Upper lobe of left lung (tissue), 6 donors: ENCODE measurements at regions not wholly inside any gene's neighbourhood (a gene's known extent, or its start where the extent isn't known, plus 50 kb on each side); places are given as distances from the start of the nearest gene placed in this dataset.

Experiments used
- ATAC-seq, 2 donors: fragments of 200-7000 bp; cut with Tn5 transposase; one replicate each; pipeline ENCODE4 v1.9.1; 2022; ENCODE audit warnings: mild to moderate bottlenecking in 2 of 2, moderate library complexity in 2 of 2; ENCODE audit not compliant: low FRiP score in 2 of 2
- DNase-seq, 2 donors: peaks; one replicate each; pipeline ENCODE4 v3.0.0-alpha.2; 2019 to 2020
- H3K27ac ChIP-seq, 4 donors: fragments of 200-600 bp; sonication (generic); one replicate each; pipeline ENCODE4 v1.5.1; 2016 to 2019
- H3K27me3 ChIP-seq, 4 donors: fragments of 200-600 bp; sonication (generic); one replicate each; pipeline ENCODE4 v1.5.1; 2017 to 2019
- H3K36me3 ChIP-seq, 4 donors: fragments of 200-600 bp; sonication (generic); one replicate each; pipeline ENCODE4 v1.5.1; 2016 to 2019
- H3K4me1 ChIP-seq, 4 donors: fragments of 200-600 bp; sonication (generic); one replicate each; pipeline ENCODE4 v1.5.1; 2018 to 2019
- H3K4me3 ChIP-seq, 4 donors: fragments of 200-600 bp; sonication (generic); one replicate each; pipeline ENCODE4 v1.5.1; 2017 to 2019; ENCODE audit warnings: mild to moderate bottlenecking in 2 of 4, moderate library complexity in 1 of 4
- H3K9me3 ChIP-seq, 4 donors: fragments of 200-600 bp; sonication (generic); one replicate each; pipeline ENCODE4 v1.5.1; 2018 to 2019
- EP300 ChIP-seq, 4 donors: sonication (generic); formaldehyde crosslinking; IDR thresholded peaks; one replicate each; pipeline ENCODE4 v1.5.1; 2017; ENCODE audit warnings: antibody characterized with exemption in 4 of 4, control low read depth in 2 of 4
- POLR2A ChIP-seq, 4 donors: fragments of 450-650 bp; IDR thresholded peaks; one replicate each; pipeline ENCODE4 v1.5.1; 2016 to 2017; ENCODE audit warnings: antibody characterized with exemption in 4 of 4, mild to moderate bottlenecking in 2 of 4
- POLR2AphosphoS5 ChIP-seq, 2 donors: sonication (generic); formaldehyde crosslinking; IDR thresholded peaks; one replicate each; pipeline ENCODE4 v1.5.1; 2017; ENCODE audit warnings: antibody characterized with exemption in 2 of 2
- WGBS, 2 donors: methylation state at CpG; one replicate each; pipeline ENCODE4 v1.1.5; 2017 to 2018; 5-methylcytosine and 5-hydroxymethylcytosine counted together
- TF ChIP-seq, protein P1 (sequence below), 6 experiments: fragments of 450-650 bp in 4 of 6; fragments of 200-600 bp in 2 of 6; sonication (generic) in 2 of 6; IDR thresholded peaks; one replicate each; pipeline ENCODE4 v1.5.1; 2016 to 2019; ENCODE audit warnings: antibody characterized with exemption in 6 of 6
- donor health status: DM: no; HTN: no; CAD: no; lungs with moderate emphysema.
- donor health status: DM: no; HTN: yes; CAD: no; lungs with severe emphysema.

DNA sequence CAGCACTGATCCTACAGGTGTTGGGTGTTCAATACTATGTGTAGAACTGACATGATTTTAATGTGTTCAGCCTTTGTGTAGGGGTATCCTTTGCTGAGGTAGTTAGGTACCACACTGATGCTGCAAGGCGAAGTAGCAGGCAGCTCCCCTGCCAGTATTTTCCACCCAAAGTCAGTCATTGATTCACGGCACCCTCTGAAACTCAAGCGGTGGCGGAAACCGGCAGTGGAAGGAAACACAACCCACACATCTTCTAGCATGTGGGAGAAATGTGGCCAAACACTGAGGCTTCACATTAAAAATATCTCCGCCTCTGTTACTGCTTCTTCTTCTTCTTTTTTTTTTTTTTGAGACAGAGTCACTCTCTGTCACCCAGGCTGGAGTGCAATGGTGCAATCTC is 126.3 kb downstream of the AASDH start:
- 79 to 85% methylated on average over 6 of the region's 6 CpGs for WGBS, 2 donors
- ATAC-seq = no peak

DNA sequence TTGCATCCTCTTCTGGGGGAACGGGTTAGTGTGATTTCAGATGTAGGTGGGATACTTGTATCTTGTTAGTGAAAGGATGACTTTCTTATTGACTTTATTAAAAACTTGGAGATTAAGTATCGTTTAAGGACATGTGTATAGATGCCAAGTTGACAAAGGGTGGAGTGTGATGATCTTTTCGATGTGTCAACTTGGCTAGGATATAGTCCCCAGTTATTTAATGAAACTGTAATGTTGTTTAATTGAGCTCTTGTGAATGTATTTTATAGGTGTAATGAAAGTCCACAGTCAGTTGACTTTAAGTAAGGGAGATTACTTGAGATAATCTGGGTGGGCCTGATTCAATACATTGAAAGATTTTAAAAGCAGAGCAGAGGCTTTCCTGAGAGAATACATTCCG is 127.0 kb downstream of the AASDH start:
- no peaks in the 10 kb centered on the region for H3K36me3 ChIP-seq
- H3K4me1 ChIP-seq = no peaks in the 10 kb centered on the region
- no peaks in the 10 kb centered on the region for H3K9me3 ChIP-seq
- WGBS, 2 donors = 91% methylated on average over 4 of the region's 4 CpGs
- ATAC-seq (no peak), DNase-seq (no peak)
- H3K4me3 ChIP-seq = no peak overlapping the region
- no peak for TF ChIP-seq POLR2AphosphoS5 (IDR thresholded peaks at IDR 0.05)
- TF ChIP-seq EP300 (IDR thresholded peaks at IDR 0.05) = no peak
- no peak for TF ChIP-seq POLR2A (IDR thresholded peaks at IDR 0.05)
- TF ChIP-seq, protein P1, sequence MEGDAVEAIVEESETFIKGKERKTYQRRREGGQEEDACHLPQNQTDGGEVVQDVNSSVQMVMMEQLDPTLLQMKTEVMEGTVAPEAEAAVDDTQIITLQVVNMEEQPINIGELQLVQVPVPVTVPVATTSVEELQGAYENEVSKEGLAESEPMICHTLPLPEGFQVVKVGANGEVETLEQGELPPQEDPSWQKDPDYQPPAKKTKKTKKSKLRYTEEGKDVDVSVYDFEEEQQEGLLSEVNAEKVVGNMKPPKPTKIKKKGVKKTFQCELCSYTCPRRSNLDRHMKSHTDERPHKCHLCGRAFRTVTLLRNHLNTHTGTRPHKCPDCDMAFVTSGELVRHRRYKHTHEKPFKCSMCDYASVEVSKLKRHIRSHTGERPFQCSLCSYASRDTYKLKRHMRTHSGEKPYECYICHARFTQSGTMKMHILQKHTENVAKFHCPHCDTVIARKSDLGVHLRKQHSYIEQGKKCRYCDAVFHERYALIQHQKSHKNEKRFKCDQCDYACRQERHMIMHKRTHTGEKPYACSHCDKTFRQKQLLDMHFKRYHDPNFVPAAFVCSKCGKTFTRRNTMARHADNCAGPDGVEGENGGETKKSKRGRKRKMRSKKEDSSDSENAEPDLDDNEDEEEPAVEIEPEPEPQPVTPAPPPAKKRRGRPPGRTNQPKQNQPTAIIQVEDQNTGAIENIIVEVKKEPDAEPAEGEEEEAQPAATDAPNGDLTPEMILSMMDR (IDR thresholded peaks at IDR 0.05) = no peak
- no peak overlapping the region for H3K27ac ChIP-seq
- H3K27me3 ChIP-seq = no peaks in the 10 kb centered on the region

More for the DNA sequence above, 126.3 kb downstream of the AASDH start:
- Histone ChIP-seq H3K27me3 (no peaks in the 10 kb centered on the region), H3K36me3 (no peaks in the 10 kb centered on the region), H3K27ac (no peak overlapping the region), H3K9me3 (no peaks in the 10 kb centered on the region), H3K4me1 (no peaks in the 10 kb centered on the region), H3K4me3 (no peak overlapping the region)
- TF ChIP-seq POLR2AphosphoS5 (IDR thresholded peaks at IDR 0.05) (no peak), EP300 (IDR thresholded peaks at IDR 0.05) (no peak), POLR2A (IDR thresholded peaks at IDR 0.05) (no peak)
- TF ChIP-seq, protein P1 (IDR thresholded peaks at IDR 0.05) = no peak
- DNase-seq = no peak

DNA sequence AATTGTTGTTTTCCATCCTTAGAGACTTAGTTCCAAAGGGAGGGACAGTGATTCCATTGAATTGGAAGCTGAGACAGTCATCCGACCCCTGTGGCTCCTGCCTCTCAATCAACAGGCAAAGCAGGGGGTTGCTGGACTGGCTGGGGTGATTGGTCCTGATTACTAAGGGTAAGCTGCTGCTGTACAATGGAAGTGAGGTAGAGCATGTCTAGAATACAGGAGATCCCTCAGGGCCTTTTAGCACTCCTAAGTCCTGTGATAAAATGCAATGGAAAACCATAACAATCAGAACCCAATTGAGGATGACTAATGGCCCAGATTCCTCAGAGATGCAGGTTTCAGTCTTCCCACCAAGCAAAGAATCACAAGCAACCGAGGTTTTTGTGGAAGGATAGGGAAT is 127.6 kb downstream of the AASDH start:
- 75 to 85% methylated on average over 2 of the region's 2 CpGs for WGBS, 2 donors
- Histone ChIP-seq H3K4me1 (no peaks in the 10 kb centered on the region), H3K27me3 (no peaks in the 10 kb centered on the region), H3K36me3 (no peaks in the 10 kb centered on the region), H3K9me3 (no peaks in the 10 kb centered on the region), H3K4me3 (no peak overlapping the region), H3K27ac (no peak overlapping the region)
- DNase-seq (no peak), ATAC-seq (no peak)
- no peak for TF ChIP-seq POLR2A (IDR thresholded peaks at IDR 0.05)
- TF ChIP-seq POLR2AphosphoS5 (IDR thresholded peaks at IDR 0.05) = no peak
- TF ChIP-seq, protein P1 (IDR thresholded peaks at IDR 0.05) = no peak
- no peak for TF ChIP-seq EP300 (IDR thresholded peaks at IDR 0.05)

DNA sequence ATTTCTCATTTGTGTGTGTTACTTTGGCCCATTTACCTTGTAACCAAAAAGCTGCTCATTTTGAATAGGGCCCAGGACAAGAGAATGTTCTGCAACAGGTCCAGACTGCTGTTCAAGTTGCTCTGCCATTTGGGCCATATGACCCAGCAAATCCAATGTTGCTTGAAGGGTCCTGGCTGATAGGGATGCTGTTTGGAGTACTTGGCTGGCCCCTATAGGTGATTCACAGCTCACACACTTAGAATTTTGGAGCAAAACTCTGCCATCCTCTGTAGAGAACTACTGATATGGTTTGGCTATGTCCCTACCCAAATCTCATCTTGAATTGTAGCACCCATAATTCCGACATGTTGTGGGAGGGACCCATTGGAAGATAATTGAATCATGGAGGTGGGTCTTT is 131.5 kb downstream of the AASDH start:
- no peak for DNase-seq
- ATAC-seq = no peak
- H3K4me3 ChIP-seq = no peak overlapping the region
- TF ChIP-seq, protein P1 (IDR thresholded peaks at IDR 0.05) = no peak
- TF ChIP-seq POLR2A (IDR thresholded peaks at IDR 0.05) (no peak), POLR2AphosphoS5 (IDR thresholded peaks at IDR 0.05) (no peak), EP300 (IDR thresholded peaks at IDR 0.05) (no peak)
- no peak overlapping the region for H3K27ac ChIP-seq
- 96 to 100% methylated on average over 1 of the region's 1 CpG for WGBS, 2 donors
- no peaks in the 10 kb centered on the region for H3K4me1 ChIP-seq
- H3K36me3 ChIP-seq = no peaks in the 10 kb centered on the region
- no peaks in the 10 kb centered on the region for H3K27me3 ChIP-seq
- H3K9me3 ChIP-seq = no peaks in the 10 kb centered on the region

DNA sequence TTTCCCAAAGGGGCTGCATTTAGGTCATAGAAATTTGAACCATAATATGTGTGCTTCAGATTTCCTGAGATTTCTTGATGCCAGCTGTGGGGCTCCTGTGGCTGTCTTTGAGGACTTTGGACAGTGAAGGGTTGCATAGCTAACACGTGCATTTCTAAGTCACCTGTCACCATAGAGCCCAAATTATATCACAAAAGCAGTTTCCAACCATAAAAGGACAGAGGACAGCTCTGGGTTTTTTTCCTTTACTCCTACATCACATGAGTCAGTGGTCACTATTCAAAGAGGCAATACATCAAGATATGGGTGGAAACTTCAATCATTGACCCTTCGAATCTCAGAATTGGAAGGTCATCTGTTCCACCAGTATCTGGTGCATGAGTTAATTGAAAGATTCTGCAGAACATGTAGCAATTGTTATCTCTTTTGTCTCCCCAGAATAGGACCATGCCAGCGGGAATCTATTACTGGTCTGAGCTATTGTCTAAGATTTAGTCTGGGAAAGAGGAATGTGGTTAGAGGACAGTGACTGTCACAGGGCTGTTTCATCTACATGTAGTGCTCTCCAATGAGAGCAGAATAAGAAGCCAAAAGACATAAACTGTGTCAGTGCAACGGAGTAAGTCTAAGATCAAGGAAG is 133.5 kb downstream of the AASDH start:
- 87 to 91% methylated on average over 4 of the region's 4 CpGs for WGBS, 2 donors
- no peaks in the 10 kb centered on the region for H3K4me1 ChIP-seq

More for the DNA sequence above, 133.5 kb downstream of the AASDH start:
- H3K36me3 ChIP-seq = no peaks in the 10 kb centered on the region
- H3K27ac ChIP-seq = no peak overlapping the region
- H3K27me3 ChIP-seq = no peaks in the 10 kb centered on the region
- TF ChIP-seq POLR2AphosphoS5 (IDR thresholded peaks at IDR 0.05) (no peak), EP300 (IDR thresholded peaks at IDR 0.05) (no peak), POLR2A (IDR thresholded peaks at IDR 0.05) (no peak)
- TF ChIP-seq, protein P1 (IDR thresholded peaks at IDR 0.05) = no peak
- H3K4me3 ChIP-seq = no peak overlapping the region
- ATAC-seq = no peak
- DNase-seq = no peak
- no peaks in the 10 kb centered on the region for H3K9me3 ChIP-seq
